ENCODE measurements at regions not wholly inside any gene's neighbourhood (a gene's known extent, or its start where the extent isn't known, plus 50 kb on each side); places are given as distances from the start of the nearest gene placed in this dataset.

DNA sequence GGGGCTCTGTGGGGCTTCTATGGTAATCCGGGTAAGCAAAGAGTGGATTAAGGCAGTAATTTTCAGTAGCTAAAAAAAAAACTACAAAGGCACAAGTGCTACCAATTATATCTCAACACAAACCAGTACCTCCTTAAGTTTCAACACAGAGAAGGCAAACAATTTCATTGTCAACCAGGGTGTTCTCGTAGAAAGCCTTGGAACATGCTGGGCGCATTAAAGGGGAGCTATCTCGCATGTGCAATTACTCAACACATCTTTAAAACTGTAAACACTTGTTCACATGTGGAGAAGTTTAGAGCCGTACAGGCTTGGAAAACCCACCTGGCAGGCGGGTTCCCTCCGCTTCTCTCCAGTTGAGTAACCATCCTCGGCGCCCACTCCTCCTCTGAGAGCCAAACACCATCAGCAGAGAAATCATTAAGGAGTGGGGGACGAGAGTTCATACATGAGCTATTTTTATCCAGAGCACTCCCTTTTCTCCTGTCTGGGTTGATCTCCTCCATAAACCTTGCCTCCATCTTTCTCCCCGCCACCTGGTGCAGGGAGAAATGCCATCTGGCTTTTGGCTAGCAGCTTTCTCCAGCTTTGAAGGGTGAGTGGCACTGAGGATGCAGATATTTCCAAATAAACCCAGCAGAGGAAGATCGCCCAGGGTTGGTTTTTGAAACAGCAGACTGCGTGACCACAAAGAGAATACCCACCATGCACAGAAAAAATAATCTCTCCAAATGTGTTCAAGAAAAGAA is 287.1 kb downstream of the WDR11 start:
- ChIA-PET RAD21 (ENCODE audit: low non-redundant PET in 1 of 2, low total read pairs in 2 of 2, uncharacterized antibody in 2 of 2, unreplicated experiment in 2 of 2) (no interaction called here), POLR2A (no interaction called here), CTCF (no interaction called here)
- H3K4me2 ChIP-seq (ENCODE audit: low read length): no peak overlapping the region
- H3K9ac ChIP-seq (ENCODE audit: low read length): no peak overlapping the region
- TF ChIP-seq EZH2 (IDR thresholded peaks at IDR 0.05): no peak
- TF ChIP-seq, protein P1, sequence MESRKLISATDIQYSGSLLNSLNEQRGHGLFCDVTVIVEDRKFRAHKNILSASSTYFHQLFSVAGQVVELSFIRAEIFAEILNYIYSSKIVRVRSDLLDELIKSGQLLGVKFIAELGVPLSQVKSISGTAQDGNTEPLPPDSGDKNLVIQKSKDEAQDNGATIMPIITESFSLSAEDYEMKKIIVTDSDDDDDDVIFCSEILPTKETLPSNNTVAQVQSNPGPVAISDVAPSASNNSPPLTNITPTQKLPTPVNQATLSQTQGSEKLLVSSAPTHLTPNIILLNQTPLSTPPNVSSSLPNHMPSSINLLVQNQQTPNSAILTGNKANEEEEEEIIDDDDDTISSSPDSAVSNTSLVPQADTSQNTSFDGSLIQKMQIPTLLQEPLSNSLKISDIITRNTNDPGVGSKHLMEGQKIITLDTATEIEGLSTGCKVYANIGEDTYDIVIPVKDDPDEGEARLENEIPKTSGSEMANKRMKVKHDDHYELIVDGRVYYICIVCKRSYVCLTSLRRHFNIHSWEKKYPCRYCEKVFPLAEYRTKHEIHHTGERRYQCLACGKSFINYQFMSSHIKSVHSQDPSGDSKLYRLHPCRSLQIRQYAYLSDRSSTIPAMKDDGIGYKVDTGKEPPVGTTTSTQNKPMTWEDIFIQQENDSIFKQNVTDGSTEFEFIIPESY (IDR thresholded peaks at IDR 0.05; ENCODE audit: extremely low read depth, insufficient replicate concordance, low read length): no peak
- H3K27me3 ChIP-seq (ENCODE audit: insufficient read depth, low read length): no peaks in the 10 kb centered on the region
- ATAC-seq (no peak), DNase-seq (ENCODE audit: low read depth, low spot score) (no peak)
- no peaks in the 10 kb centered on the region for H3K9me3 ChIP-seq (ENCODE audit: control insufficient read depth in 1 of 2, insufficient read depth in 1 of 2, low read depth in 1 of 2, low read length in 2 of 2)
- no peaks in the 10 kb centered on the region for H3K9me2 ChIP-seq (ENCODE audit: insufficient read depth)
- no peaks in the 10 kb centered on the region for H3K36me3 ChIP-seq (ENCODE audit: control insufficient read depth in 1 of 2, insufficient read depth in 2 of 2, low read length in 2 of 2)
- H4K20me1 ChIP-seq (ENCODE audit: insufficient read depth): no peaks in the 10 kb centered on the region
- intact Hi-C loops (cut with micrococcal nuclease): no loop called here
- no peak overlapping the region for H3K27ac ChIP-seq (ENCODE audit: low read depth, low read length)
- H2AFZ ChIP-seq (ENCODE audit: low read depth, low read length, poor library complexity, severe bottlenecking): no peak overlapping the region
- no peaks in the 10 kb centered on the region for H3K4me1 ChIP-seq (ENCODE audit: control insufficient read depth in 1 of 2, insufficient read depth in 2 of 2, low read length in 2 of 2)
- H3K79me2 ChIP-seq (ENCODE audit: insufficient read depth, low read length): no peaks in the 10 kb centered on the region
- BruUV-seq (replicated peaks): no TSS peak
- H3K4me3 ChIP-seq (replicated peaks in 1 of 2; ENCODE audit: low read depth in 1 of 2, low read length in 2 of 2): no peak overlapping the region

DNA sequence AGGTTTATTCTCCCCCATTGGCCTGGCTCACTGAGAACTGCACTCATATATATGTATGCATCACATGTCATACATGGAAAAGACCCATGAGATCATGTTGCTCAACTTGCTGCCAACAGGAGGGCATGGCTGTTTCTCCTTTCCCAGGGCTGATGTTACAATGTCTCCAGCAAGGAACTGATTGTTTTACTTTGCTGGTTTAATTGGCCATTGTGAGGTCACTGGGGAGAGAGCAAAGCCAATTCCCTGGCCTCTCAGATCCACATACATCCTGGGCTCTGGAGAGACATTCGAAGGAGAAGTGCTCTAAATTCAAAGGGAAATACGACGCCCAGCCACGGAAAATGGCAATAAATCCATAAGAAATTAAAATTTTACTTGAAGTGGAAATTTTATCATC is 287.8 kb downstream of the WDR11 start:
- Histone ChIP-seq H3K9me3 (ENCODE audit: control insufficient read depth in 1 of 2, insufficient read depth in 1 of 2, low read depth in 1 of 2, low read length in 2 of 2) (no peaks in the 10 kb centered on the region), H3K4me2 (ENCODE audit: low read length) (no peak overlapping the region), H4K20me1 (ENCODE audit: insufficient read depth) (no peaks in the 10 kb centered on the region), H3K4me3 (replicated peaks in 1 of 2; ENCODE audit: low read depth in 1 of 2, low read length in 2 of 2) (no peak overlapping the region), H3K27ac (ENCODE audit: low read depth, low read length) (no peak overlapping the region), H3K27me3 (ENCODE audit: insufficient read depth, low read length) (no peaks in the 10 kb centered on the region), H3K9me2 (ENCODE audit: insufficient read depth) (no peaks in the 10 kb centered on the region), H3K9ac (ENCODE audit: low read length) (no peak overlapping the region), H2AFZ (ENCODE audit: low read depth, low read length, poor library complexity, severe bottlenecking) (no peak overlapping the region), H3K79me2 (ENCODE audit: insufficient read depth, low read length) (no peaks in the 10 kb centered on the region), H3K36me3 (ENCODE audit: control insufficient read depth in 1 of 2, insufficient read depth in 2 of 2, low read length in 2 of 2) (no peaks in the 10 kb centered on the region), H3K4me1 (ENCODE audit: control insufficient read depth in 1 of 2, insufficient read depth in 2 of 2, low read length in 2 of 2) (no peaks in the 10 kb centered on the region)
- ChIA-PET POLR2A (no interaction called here), RAD21 (ENCODE audit: low non-redundant PET in 1 of 2, low total read pairs in 2 of 2, uncharacterized antibody in 2 of 2, unreplicated experiment in 2 of 2) (no interaction called here), CTCF (no interaction called here)
- ATAC-seq (no peak), DNase-seq (ENCODE audit: low read depth, low spot score) (no peak)
- intact Hi-C loops (cut with micrococcal nuclease): no loop called here
- no TSS peak for BruUV-seq (replicated peaks)
- TF ChIP-seq EZH2phosphoT487 (IDR thresholded peaks at IDR 0.05; ENCODE audit: borderline replicate concordance): no peak
- no peak for TF ChIP-seq TCF7L2 (IDR thresholded peaks at IDR 0.05; ENCODE audit: borderline replicate concordance, extremely low read depth, insufficient read depth, insufficient read length)
- TF ChIP-seq, protein P2, sequence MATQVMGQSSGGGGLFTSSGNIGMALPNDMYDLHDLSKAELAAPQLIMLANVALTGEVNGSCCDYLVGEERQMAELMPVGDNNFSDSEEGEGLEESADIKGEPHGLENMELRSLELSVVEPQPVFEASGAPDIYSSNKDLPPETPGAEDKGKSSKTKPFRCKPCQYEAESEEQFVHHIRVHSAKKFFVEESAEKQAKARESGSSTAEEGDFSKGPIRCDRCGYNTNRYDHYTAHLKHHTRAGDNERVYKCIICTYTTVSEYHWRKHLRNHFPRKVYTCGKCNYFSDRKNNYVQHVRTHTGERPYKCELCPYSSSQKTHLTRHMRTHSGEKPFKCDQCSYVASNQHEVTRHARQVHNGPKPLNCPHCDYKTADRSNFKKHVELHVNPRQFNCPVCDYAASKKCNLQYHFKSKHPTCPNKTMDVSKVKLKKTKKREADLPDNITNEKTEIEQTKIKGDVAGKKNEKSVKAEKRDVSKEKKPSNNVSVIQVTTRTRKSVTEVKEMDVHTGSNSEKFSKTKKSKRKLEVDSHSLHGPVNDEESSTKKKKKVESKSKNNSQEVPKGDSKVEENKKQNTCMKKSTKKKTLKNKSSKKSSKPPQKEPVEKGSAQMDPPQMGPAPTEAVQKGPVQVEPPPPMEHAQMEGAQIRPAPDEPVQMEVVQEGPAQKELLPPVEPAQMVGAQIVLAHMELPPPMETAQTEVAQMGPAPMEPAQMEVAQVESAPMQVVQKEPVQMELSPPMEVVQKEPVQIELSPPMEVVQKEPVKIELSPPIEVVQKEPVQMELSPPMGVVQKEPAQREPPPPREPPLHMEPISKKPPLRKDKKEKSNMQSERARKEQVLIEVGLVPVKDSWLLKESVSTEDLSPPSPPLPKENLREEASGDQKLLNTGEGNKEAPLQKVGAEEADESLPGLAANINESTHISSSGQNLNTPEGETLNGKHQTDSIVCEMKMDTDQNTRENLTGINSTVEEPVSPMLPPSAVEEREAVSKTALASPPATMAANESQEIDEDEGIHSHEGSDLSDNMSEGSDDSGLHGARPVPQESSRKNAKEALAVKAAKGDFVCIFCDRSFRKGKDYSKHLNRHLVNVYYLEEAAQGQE (IDR thresholded peaks at IDR 0.05; ENCODE audit: low read depth): no peak
- TF ChIP-seq ZFX (IDR thresholded peaks at IDR 0.05): no peak
- TF ChIP-seq SIN3A (IDR thresholded peaks at IDR 0.05; ENCODE audit: low read depth): no peak
- TF ChIP-seq, protein P1 (IDR thresholded peaks at IDR 0.05; ENCODE audit: extremely low read depth, insufficient replicate concordance, low read length): no peak
- TF ChIP-seq RAD21 (IDR thresholded peaks at IDR 0.05; ENCODE audit: low read depth): no peak
- TF ChIP-seq, protein P3, sequence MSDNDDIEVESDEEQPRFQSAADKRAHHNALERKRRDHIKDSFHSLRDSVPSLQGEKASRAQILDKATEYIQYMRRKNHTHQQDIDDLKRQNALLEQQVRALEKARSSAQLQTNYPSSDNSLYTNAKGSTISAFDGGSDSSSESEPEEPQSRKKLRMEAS (IDR thresholded peaks at IDR 0.05): no peak
- TF ChIP-seq, protein P4, sequence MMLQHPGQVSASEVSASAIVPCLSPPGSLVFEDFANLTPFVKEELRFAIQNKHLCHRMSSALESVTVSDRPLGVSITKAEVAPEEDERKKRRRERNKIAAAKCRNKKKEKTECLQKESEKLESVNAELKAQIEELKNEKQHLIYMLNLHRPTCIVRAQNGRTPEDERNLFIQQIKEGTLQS (IDR thresholded peaks at IDR 0.05): no peak
- no peak for TF ChIP-seq FOSL1 (IDR thresholded peaks at IDR 0.05; ENCODE audit: low read depth)
